HG02678 (cell line): ENCODE measurements at regions not wholly inside any gene's neighbourhood (a gene's known extent, or its start where the extent isn't known, plus 50 kb on each side); places are given as distances from the start of the nearest gene placed in this dataset.
"Not testable (repeated sequence)": the region's sequence is repeated elsewhere in the genome, so short reads cannot be mapped to it uniquely, and the experiment has no call there.

Experiments used
- ATAC-seq: cut with Tn5 transposase; IDR thresholded peaks from one replicate; pipeline ENCODE4 v1.9.1; 2021; ENCODE audit warnings: mild to moderate bottlenecking, moderate library complexity; ENCODE audit not compliant: unreplicated experiment

- ATAC-seq = no peak
These were observed 140.0 kb upstream of the DPP6 start for GRCh38 chr7:153912211-153912610.

GRCh38 chr7:153920126-153920525, 132.1 kb upstream of the DPP6 start:
- no peak for ATAC-seq

- no peak for ATAC-seq
These were observed 131.3 kb upstream of the DPP6 start for GRCh38 chr7:153920897-153921296.

- no peak for ATAC-seq
These were observed 130.8 kb upstream of the DPP6 start for GRCh38 chr7:153921408-153921807.

GRCh38 chr7:153930696-153931095, 121.5 kb upstream of the DPP6 start:
- no peak for ATAC-seq

GRCh38 chr7:153934048-153934447, 118.2 kb upstream of the DPP6 start:
- ATAC-seq = no peak

- ATAC-seq = no peak
These were observed 117.6 kb upstream of the DPP6 start for GRCh38 chr7:153934629-153935028.

DNA sequence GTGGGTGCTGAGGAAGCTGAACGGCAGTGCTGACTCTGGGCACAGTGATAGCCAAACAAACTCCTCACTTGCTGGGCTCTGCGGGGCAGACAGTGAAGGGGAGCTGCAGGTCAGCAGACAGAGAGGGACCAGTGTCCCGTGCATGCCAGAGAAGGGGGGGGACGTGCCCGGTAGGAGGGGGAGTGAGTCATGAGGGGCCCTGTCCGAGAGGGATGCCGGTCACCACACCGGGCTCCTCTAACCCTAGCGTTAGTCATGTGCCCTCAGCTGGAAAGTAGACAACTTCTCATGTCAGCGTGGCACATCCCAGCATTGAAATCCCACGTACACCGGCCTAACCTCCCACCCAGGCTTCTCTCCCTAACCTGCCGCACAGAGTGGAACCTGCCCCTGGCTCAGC, 117.1 kb upstream of the DPP6 start:
- ATAC-seq = no peak

GRCh38 chr7:153938451-153938850, 113.7 kb upstream of the DPP6 start:
- no peak for ATAC-seq

DNA sequence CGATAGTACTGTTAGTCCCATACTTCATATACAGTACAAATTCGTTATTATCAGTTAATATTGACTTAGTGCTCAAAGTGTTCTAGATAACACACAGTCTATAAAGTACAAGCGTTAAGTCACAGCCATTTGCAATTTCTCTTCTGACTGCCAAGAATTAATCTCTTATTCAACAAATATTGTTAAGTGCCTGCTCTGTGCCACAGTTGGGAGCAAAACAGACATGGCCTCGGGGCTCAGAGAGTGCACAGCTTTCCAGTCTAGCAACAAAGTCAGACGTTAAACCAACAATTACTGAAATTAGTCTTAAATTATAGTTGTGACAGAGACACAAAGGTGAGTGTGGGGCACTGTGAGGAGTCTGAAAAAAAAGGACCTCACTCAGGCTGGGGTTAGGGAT, 113.0 kb upstream of the DPP6 start:
- no peak for ATAC-seq

DNA sequence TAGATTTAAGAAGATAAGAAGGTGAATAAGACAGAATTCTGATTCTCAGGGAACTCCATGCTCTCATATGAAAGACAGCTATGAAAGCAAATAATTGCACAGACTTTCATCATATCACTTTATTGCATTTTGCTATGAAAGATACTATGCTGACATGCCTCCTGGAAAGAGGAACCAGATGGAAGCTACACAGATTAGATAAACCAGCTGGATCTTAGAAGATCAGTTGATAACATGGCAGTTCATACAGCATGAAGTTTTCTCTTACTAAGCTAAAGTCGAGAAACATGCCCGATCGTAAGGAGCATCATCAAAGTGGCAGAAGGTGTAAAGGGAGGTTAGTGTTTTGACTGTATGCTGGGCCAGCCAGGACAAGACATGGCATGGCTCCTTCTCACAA, 112.5 kb upstream of the DPP6 start:
- ATAC-seq = no peak

- ATAC-seq = no peak
These were observed 111.1 kb upstream of the DPP6 start for GRCh38 chr7:153941061-153941460.

GRCh38 chr7:153942036-153942435, 110.2 kb upstream of the DPP6 start:
- ATAC-seq = no peak

DNA sequence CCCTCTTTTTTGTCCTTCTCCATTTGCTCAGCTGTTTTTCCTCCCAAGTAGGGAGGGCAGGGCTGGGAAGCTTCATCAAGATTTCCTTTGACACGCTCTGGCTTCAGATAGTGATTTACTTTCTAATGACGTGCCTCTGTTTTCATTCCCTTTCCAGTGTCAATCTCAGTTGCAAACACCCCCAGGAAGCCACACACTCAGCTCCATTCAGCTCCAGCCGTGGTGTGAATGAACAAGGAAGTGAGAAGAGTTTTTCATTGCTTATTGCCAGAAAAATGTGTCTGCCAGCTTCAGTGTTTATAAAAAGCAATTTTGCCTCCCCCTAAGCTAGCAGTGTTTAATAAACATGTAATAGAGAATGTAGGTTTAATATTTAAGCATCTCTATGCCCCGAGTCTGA, 108.7 kb upstream of the DPP6 start:
- ATAC-seq = no peak

DNA sequence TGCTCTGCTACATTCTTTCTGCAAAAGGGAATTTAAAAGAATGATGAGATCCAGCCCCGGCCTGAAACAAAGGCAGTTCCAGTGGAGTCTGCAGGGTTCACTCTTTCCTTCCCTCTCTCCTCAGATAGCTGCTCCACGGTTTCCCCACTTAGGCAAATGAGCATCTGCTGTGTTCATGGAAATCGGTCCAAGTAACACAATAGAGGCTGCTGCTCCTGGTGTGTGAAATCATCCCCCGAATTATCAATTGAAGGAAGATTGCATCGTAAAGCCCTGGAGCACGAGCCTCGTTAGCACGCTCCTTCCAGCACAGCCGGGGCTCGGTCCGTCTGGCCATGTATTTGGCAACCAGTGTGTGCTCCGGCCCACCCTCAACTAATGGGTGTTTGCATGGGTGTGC, 108.3 kb upstream of the DPP6 start:
- no peak for ATAC-seq

DNA sequence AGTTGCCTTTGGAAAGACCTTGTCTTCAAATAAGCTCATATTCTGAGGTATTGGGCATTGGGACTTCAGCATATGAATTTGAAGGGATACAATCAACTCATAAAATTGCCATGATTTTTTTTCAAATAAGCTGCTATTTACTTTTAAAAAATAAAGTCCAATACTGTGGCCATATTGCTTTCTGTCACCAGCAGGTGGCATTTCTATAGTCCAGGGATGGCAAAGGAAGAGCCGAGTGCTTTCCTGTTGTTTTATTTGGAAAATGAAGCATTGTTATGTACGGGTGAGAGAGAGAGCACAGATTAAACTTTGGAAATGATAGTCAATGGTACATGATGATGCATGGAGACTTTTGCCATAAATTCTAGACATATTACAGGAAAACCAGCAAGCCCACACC, 104.1 kb upstream of the DPP6 start:
- ATAC-seq = no peak

DNA sequence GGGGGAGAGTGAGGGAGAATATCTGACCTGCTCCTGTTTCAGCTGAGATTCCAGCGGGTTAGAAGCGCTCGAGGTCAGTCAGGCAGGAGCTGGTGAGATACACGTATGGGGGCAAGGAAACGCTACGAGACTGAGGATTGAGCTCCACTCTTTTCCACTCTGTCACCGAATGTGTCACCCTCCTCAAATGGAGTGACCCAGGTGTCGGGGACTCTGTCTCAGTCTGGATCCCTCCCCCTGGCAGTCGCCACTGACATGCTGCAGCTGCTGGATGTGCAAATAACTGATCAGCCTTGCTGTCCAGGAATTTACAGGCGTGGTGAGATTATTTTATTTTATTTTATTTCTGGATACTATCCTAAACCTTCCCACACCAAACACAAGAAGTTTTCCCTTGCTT, 100.9 kb upstream of the DPP6 start:
- ATAC-seq = no peak

- no peak for ATAC-seq
These were observed 97.7 kb upstream of the DPP6 start for GRCh38 chr7:153954477-153954876.

DNA sequence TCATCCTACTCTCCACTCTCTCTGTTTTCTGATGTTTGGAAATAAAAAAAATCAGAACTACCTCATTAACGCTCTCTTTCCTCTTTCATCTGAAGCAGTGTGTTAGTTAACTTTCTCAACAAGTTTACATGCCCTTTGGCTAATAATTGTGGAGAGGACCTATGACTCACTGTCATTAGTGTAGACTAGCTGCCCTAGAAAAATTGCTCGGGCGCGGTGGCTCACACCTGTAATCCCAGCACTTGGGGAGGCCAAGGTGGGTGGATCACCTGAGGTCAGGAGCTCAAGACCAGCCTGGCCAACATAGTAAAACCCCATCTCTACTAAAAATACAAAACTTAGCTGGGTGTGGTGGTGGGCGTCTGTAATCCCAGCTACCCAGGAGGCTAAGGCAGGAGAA, 94.5 kb upstream of the DPP6 start:
- not testable (repeated sequence) for ATAC-seq

GRCh38 chr7:153958381-153958780, 93.8 kb upstream of the DPP6 start:
- ATAC-seq = not testable (repeated sequence)

GRCh38 chr7:153958789-153959188, 93.4 kb upstream of the DPP6 start:
- not testable (repeated sequence) for ATAC-seq

- ATAC-seq = not testable (repeated sequence)
These were observed 87.6 kb upstream of the DPP6 start for GRCh38 chr7:153964481-153965112.

- ATAC-seq = not testable (repeated sequence)
These were observed 83.2 kb upstream of the DPP6 start for GRCh38 chr7:153969016-153969415.
